Mesenchymal stem cell (in vitro differentiated cells and primary cell): ENCODE measurements at regions not wholly inside any gene's neighbourhood (a gene's known extent, or its start where the extent isn't known, plus 50 kb on each side); places are given as distances from the start of the nearest gene placed in this dataset.
A peak's percentile ranks its signal among the peaks of the same experiment; 100 is the strongest.
"Not testable (repeated sequence)": the region's sequence is repeated elsewhere in the genome, so short reads cannot be mapped to it uniquely, and the experiment has no call there.

Source experiments
- DNase-seq: peaks from one replicate; pipeline ENCODE4 v3.0.0-alpha.2; 2013
- H2AFZ ChIP-seq: one replicate; pipeline ENCODE4 v1.6.1; 2013; ENCODE audit warnings: low read depth, mild to moderate bottlenecking, control low read depth, inconsistent platforms, low read length, moderate library complexity
- H2AK5ac ChIP-seq: 2 replicates; pipeline ENCODE4 v1.6.1; 2013; ENCODE audit warnings: low read length, moderate library complexity, mild to moderate bottlenecking, inconsistent platforms; ENCODE audit not compliant: severe bottlenecking
- H2BK120ac ChIP-seq: one replicate; pipeline ENCODE4 v1.6.1; 2013; ENCODE audit warnings: low read depth, mild to moderate bottlenecking, inconsistent platforms, low read length, moderate library complexity
- H2BK12ac ChIP-seq, 2 experiments: one replicate each; pipeline ENCODE4 v1.6.1; 2013; ENCODE audit warnings: inconsistent platforms in 2 of 2, low read length in 2 of 2, mild to moderate bottlenecking in 2 of 2, moderate library complexity in 2 of 2, control low read depth in 1 of 2
- H2BK15ac ChIP-seq: one replicate; pipeline ENCODE4 v1.6.1; 2013; ENCODE audit warnings: mild to moderate bottlenecking, low read depth, inconsistent platforms; ENCODE audit not compliant: poor library complexity, severe bottlenecking
- H2BK5ac ChIP-seq: 2 replicates; pipeline ENCODE4 v1.6.1; 2013; ENCODE audit warnings: low read depth, mild to moderate bottlenecking, low read length, control low read depth, inconsistent platforms; ENCODE audit not compliant: poor library complexity, severe bottlenecking
- H3K14ac ChIP-seq, 2 experiments: one replicate each; pipeline ENCODE4 v1.6.1; 2013; ENCODE audit warnings: inconsistent platforms in 2 of 2, low read length in 2 of 2, control low read depth in 1 of 2, mild to moderate bottlenecking in 1 of 2, moderate library complexity in 1 of 2
- H3K18ac ChIP-seq, 2 experiments: one replicate each; pipeline ENCODE4 v1.6.1; 2013; ENCODE audit warnings: inconsistent platforms in 2 of 2, low read length in 2 of 2, control low read depth in 1 of 2, low read depth in 1 of 2, mild to moderate bottlenecking in 1 of 2
- H3K23ac ChIP-seq, 2 experiments: one replicate each; pipeline ENCODE4 v1.6.1; 2013; ENCODE audit warnings: inconsistent platforms in 2 of 2, low read length in 2 of 2, mild to moderate bottlenecking in 2 of 2, moderate library complexity in 2 of 2, control low read depth in 1 of 2
- H3K27ac ChIP-seq: 2 replicates; pipeline ENCODE4 v1.5.1; 2013; ENCODE audit warnings: mild to moderate bottlenecking, moderate library complexity, low read length, control low read depth, inconsistent platforms; ENCODE audit not compliant: poor library complexity, severe bottlenecking
- H3K27me3 ChIP-seq, 2 experiments: 2 replicates each; pipeline versions ENCODE4 v1.6.1 to v1.7.0; 2013; ENCODE audit warnings: low read length in 2 of 2, mild to moderate bottlenecking in 2 of 2, moderate library complexity in 2 of 2, control low read depth in 1 of 2, inconsistent platforms in 1 of 2; ENCODE audit not compliant: control insufficient read depth in 1 of 2, insufficient read depth in 1 of 2
- H3K36me3 ChIP-seq, 2 experiments: 2 replicates each; pipeline versions ENCODE4 v1.6.1 to v1.7.0; 2013; ENCODE audit warnings: low read length in 2 of 2, control low read depth in 1 of 2, inconsistent platforms in 1 of 2, low read depth in 1 of 2, mild to moderate bottlenecking in 1 of 2; ENCODE audit not compliant: insufficient read depth in 2 of 2, control insufficient read depth in 1 of 2
- H3K4ac ChIP-seq, 2 experiments: one replicate each; pipeline ENCODE4 v1.6.1; 2013; ENCODE audit warnings: inconsistent platforms in 2 of 2, low read length in 2 of 2, mild to moderate bottlenecking in 2 of 2, moderate library complexity in 2 of 2, control low read depth in 1 of 2, low read depth in 1 of 2
- H3K4me1 ChIP-seq: 2 replicates; pipeline ENCODE4 v1.6.1; 2013; ENCODE audit warnings: low read depth, low read length, control low read depth; ENCODE audit not compliant: control insufficient read depth, insufficient read depth
- H3K4me2 ChIP-seq: 2 replicates; pipeline ENCODE4 v1.6.1; 2013; ENCODE audit warnings: low read length, mild to moderate bottlenecking, inconsistent platforms; ENCODE audit not compliant: poor library complexity, severe bottlenecking
- H3K4me3 ChIP-seq, 2 experiments: 2 replicates each; pipeline versions ENCODE4 v1.5.1 to v1.7.0; 2013; ENCODE audit warnings: low read length in 2 of 2, mild to moderate bottlenecking in 2 of 2, control low read depth in 1 of 2, low read depth in 1 of 2; ENCODE audit not compliant: insufficient read depth in 1 of 2
- H3K79me1 ChIP-seq: replicated peaks from 2 replicates; pipeline ENCODE4 v1.6.1; 2013; ENCODE audit warnings: mild to moderate bottlenecking, control low read depth, low read length, inconsistent platforms; ENCODE audit not compliant: poor library complexity, severe bottlenecking
- H3K9ac ChIP-seq: 2 replicates; pipeline ENCODE4 v1.7.0; 2013; ENCODE audit warnings: mild to moderate bottlenecking, low read length, moderate library complexity
- H3K9me3 ChIP-seq: 2 replicates; pipeline ENCODE4 v1.7.0; 2013; ENCODE audit warnings: mild to moderate bottlenecking, low read length; ENCODE audit not compliant: control insufficient read depth
- H4K8ac ChIP-seq: one replicate; pipeline ENCODE4 v1.6.1; 2013; ENCODE audit warnings: inconsistent platforms, mild to moderate bottlenecking, low read length, moderate library complexity
- H4K91ac ChIP-seq: one replicate; pipeline ENCODE4 v1.6.1; 2013; ENCODE audit warnings: mild to moderate bottlenecking, low read length, inconsistent platforms
- WGBS: methylation state at CpG from one replicate; pipeline ENCODE4 v1.1.7; 2013; ENCODE audit warnings: mixed read lengths; 5-methylcytosine and 5-hydroxymethylcytosine counted together

- Histone ChIP-seq H2AK5ac (no peak overlapping the region), H3K9ac (peak overlapping the region; percentile 55), H3K79me1 (no peaks in the 10 kb centered on the region), H3K23ac (no peak overlapping the region), H3K4me3 (peak overlapping the region in 1 of 2 experiments; percentile 55), H3K4me2 (no peak overlapping the region), H4K91ac (no peak overlapping the region), H3K4me1 (peaks cover 1% of the 10 kb centered on the region), H3K14ac (no peak overlapping the region), H4K8ac (no peak overlapping the region), H3K27ac (peak overlapping the region; percentile 44), H2BK5ac (no peak overlapping the region), H2BK15ac (no peak overlapping the region), H3K27me3 (no peaks in the 10 kb centered on the region), H2BK120ac (no peak overlapping the region), H2BK12ac (no peak overlapping the region), H3K4ac (no peak overlapping the region), H3K9me3 (no peaks in the 10 kb centered on the region), H3K36me3 (no peaks in the 10 kb centered on the region), H3K18ac (no peak overlapping the region), H2AFZ (no peak overlapping the region)
- 84% methylated on average over 4 of the region's 7 CpGs for WGBS
- no peak for DNase-seq
Observed at GRCh38 chr4:106569146-106570031, 200.8 kb upstream of the GIMD1 start.

GRCh38 chr4:106565727-106566126, 197.1 kb upstream of the GIMD1 start:
- H3K18ac ChIP-seq, result no peak overlapping the region
- no CpG with 5 or more reads among the region's 2 CpGs for WGBS

DNA sequence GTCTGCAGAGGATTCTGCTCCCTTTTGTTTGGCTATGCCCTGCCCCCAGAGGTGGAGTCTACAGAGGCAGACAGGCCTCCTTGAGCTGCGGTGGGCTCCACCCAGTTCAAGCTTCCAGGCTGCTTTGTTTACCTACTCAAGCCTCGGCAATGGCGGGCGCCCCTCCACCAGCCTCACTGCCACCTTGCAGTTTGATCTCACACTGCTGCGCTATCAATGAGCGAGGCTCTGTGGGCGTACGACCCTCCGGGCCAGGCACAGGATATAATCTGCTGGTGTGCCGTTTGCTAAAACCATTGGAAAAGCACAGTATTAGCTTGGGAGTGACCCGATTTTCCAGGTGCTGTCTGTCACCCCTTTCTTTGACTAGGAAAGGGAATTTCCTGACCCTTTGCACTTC, 195.1 kb upstream of the GIMD1 start:
- not testable (repeated sequence) for H3K23ac ChIP-seq, H4K91ac ChIP-seq, H2BK120ac ChIP-seq, H3K79me1 ChIP-seq, H3K18ac ChIP-seq, H4K8ac ChIP-seq, H3K9ac ChIP-seq, H3K14ac ChIP-seq, H3K4me1 ChIP-seq, H3K9me3 ChIP-seq, DNase-seq, H3K4ac ChIP-seq, H3K4me3 ChIP-seq, H2AK5ac ChIP-seq, H3K27me3 ChIP-seq, H2BK12ac ChIP-seq, H3K4me2 ChIP-seq, H2BK15ac ChIP-seq, H3K36me3 ChIP-seq, H2AFZ ChIP-seq, H3K27ac ChIP-seq, H2BK5ac ChIP-seq
- 89% methylated on average over 11 of the region's 11 CpGs for WGBS

More at GRCh38 chr4:106565727-106566126, 197.1 kb upstream of the GIMD1 start:
- H3K9ac ChIP-seq, result no peak overlapping the region
- H3K4me2 ChIP-seq, result no peak overlapping the region
- no peak overlapping the region for H2BK120ac ChIP-seq
- no peak overlapping the region for H4K8ac ChIP-seq
- H3K4ac ChIP-seq, result no peak overlapping the region
- no peak overlapping the region for H2BK12ac ChIP-seq
- peaks cover 1% of the 10 kb centered on the region for H3K4me1 ChIP-seq
- H2AFZ ChIP-seq, result no peak overlapping the region
- H3K14ac ChIP-seq, result no peak overlapping the region
- H2AK5ac ChIP-seq, result no peak overlapping the region
- H3K9me3 ChIP-seq, result no peaks in the 10 kb centered on the region
- H3K27ac ChIP-seq, result peak overlapping the region; percentile 49
- no peaks in the 10 kb centered on the region for H3K27me3 ChIP-seq
- no peak overlapping the region for H4K91ac ChIP-seq
- no peak overlapping the region for H3K23ac ChIP-seq
- no peak overlapping the region for H2BK5ac ChIP-seq
- H3K36me3 ChIP-seq, result no peaks in the 10 kb centered on the region
- DNase-seq, result no peak
- H3K79me1 ChIP-seq, result no peaks in the 10 kb centered on the region
- H3K4me3 ChIP-seq, result no peak overlapping the region
- H2BK15ac ChIP-seq, result no peak overlapping the region

DNA sequence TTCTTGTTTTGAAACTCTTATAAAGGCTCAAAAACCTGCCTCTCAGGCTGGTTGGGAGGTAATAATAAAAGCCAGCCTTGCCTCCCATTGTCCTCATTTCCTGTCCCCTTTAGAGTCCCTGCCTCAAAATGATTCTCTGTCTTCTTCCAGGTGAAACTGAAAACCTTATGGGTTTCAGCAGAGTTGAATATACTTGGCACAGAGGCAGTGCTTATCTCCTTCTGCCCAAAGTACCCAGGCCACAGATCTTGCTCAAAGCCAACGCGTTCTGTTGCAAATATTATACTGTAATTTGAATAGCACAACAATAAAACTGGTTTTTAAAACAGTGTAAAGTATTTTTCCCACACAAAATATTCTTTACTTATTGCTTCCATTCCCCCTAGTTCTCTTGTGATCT, 183.1 kb upstream of the GIMD1 start:
- H2AFZ ChIP-seq, result no peak overlapping the region
- H2BK120ac ChIP-seq, result no peak overlapping the region
- no peaks in the 10 kb centered on the region for H3K27me3 ChIP-seq
- no peak overlapping the region for H3K23ac ChIP-seq
- WGBS, result no CpG with 5 or more reads among the region's 2 CpGs
- H4K91ac ChIP-seq, result no peak overlapping the region
- DNase-seq, result no peak
- no peak overlapping the region for H3K18ac ChIP-seq
- no peak overlapping the region for H3K14ac ChIP-seq
- no peak overlapping the region for H3K27ac ChIP-seq
- no peak overlapping the region for H2AK5ac ChIP-seq
- no peaks in the 10 kb centered on the region for H3K36me3 ChIP-seq
- no peak overlapping the region for H3K4ac ChIP-seq
- H3K9ac ChIP-seq, result no peak overlapping the region
- H3K4me1 ChIP-seq, result no peaks in the 10 kb centered on the region
- H3K4me3 ChIP-seq, result no peak overlapping the region
- no peak overlapping the region for H2BK12ac ChIP-seq
- no peak overlapping the region for H4K8ac ChIP-seq
- H2BK15ac ChIP-seq, result no peak overlapping the region
- H3K4me2 ChIP-seq, result no peak overlapping the region
- H3K79me1 ChIP-seq, result no peaks in the 10 kb centered on the region
- peaks cover 5% of the 10 kb centered on the region for H3K9me3 ChIP-seq
- no peak overlapping the region for H2BK5ac ChIP-seq
